BE2C (cell line): ENCODE measurements at regions not wholly inside any gene's neighbourhood (a gene's known extent, or its start where the extent isn't known, plus 50 kb on each side); places are given as distances from the start of the nearest gene placed in this dataset.
"Not testable (repeated sequence)": the region's sequence is repeated elsewhere in the genome, so short reads cannot be mapped to it uniquely, and the experiment has no call there.

ENCODE experiments used
- DNase-seq: peaks from one replicate; pipeline ENCODE4 v3.0.0-alpha.2; 2020
- H3K27me3 ChIP-seq: fragments of 250-450 bp; sonication (Bioruptor Pico); 2 replicates; pipeline ENCODE4 v1.5.1; 2020; ENCODE audit warnings: mild to moderate bottlenecking
- H3K36me3 ChIP-seq: fragments of 250-450 bp; sonication (Bioruptor Pico); 2 replicates; pipeline ENCODE4 v1.5.1; 2020; ENCODE audit warnings: mild to moderate bottlenecking
- H3K4me1 ChIP-seq: fragments of 250-450 bp; sonication (Bioruptor Pico); 2 replicates; pipeline ENCODE4 v1.5.1; 2020
- H3K4me3 ChIP-seq: 2 replicates; pipeline ENCODE4 v1.5.1; 2011; ENCODE audit warnings: low read depth, low read length
- H3K9me3 ChIP-seq: fragments of 250-450 bp; sonication (Bioruptor Pico); 2 replicates; pipeline ENCODE4 v1.5.1; 2020
- TF ChIP-seq, protein P1 (sequence below): IDR thresholded peaks from 2 replicates; pipeline ENCODE4 v1.5.1; 2012; ENCODE audit warnings: mild to moderate bottlenecking, low read depth, low read length

DNA sequence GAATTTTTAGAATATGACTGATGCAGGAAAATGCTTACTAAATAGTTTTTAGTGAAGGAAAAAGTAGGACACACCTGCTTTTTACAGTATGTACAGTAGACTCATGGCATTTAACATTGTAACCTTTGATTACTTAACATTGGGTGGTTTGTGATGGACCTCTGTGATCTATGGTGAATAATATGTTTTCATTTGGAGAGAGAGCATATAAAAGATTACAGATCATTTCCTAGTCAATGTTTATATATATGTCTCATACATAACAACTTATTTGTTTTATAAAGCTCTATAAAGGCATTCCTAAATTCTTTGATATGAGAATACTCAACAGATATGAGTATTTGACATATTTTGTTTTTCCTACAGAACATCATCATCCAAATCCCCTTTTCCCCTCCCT, 129.3 kb upstream of the PDE7B start:
- no peak overlapping the region for H3K4me3 ChIP-seq
- TF ChIP-seq, protein P1, sequence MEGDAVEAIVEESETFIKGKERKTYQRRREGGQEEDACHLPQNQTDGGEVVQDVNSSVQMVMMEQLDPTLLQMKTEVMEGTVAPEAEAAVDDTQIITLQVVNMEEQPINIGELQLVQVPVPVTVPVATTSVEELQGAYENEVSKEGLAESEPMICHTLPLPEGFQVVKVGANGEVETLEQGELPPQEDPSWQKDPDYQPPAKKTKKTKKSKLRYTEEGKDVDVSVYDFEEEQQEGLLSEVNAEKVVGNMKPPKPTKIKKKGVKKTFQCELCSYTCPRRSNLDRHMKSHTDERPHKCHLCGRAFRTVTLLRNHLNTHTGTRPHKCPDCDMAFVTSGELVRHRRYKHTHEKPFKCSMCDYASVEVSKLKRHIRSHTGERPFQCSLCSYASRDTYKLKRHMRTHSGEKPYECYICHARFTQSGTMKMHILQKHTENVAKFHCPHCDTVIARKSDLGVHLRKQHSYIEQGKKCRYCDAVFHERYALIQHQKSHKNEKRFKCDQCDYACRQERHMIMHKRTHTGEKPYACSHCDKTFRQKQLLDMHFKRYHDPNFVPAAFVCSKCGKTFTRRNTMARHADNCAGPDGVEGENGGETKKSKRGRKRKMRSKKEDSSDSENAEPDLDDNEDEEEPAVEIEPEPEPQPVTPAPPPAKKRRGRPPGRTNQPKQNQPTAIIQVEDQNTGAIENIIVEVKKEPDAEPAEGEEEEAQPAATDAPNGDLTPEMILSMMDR, result no peak

DNA sequence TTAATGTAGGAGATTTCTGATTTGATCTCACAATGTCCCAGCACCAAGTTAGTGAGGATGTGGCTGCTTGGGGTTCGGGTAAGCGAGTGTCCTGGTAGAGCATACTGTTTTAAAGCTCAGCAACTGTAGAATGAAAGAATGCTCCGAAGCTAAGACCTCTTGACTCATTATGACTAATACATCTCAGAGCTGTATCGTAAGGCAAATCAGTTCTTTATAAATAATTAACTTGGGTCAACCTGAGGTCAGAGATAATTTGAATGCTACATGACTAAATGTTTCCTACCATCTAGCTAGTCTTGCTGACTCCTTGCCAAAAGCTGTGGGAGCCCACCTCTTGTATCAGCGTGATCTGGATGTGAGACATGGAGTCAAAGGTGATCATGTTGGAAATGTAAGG, 128.8 kb upstream of the PDE7B start:
- Histone ChIP-seq H3K9me3 (no peaks in the 10 kb centered on the region), H3K4me3 (no peak overlapping the region), H3K27me3 (no peaks in the 10 kb centered on the region), H3K36me3 (no peaks in the 10 kb centered on the region), H3K4me1 (no peaks in the 10 kb centered on the region)
- TF ChIP-seq, protein P1, result no peak
- no peak for DNase-seq

More for the DNA sequence above, 129.3 kb upstream of the PDE7B start:
- Histone ChIP-seq H3K4me1 (no peaks in the 10 kb centered on the region), H3K36me3 (no peaks in the 10 kb centered on the region), H3K27me3 (no peaks in the 10 kb centered on the region), H3K9me3 (no peaks in the 10 kb centered on the region)
- DNase-seq, result no peak

DNA sequence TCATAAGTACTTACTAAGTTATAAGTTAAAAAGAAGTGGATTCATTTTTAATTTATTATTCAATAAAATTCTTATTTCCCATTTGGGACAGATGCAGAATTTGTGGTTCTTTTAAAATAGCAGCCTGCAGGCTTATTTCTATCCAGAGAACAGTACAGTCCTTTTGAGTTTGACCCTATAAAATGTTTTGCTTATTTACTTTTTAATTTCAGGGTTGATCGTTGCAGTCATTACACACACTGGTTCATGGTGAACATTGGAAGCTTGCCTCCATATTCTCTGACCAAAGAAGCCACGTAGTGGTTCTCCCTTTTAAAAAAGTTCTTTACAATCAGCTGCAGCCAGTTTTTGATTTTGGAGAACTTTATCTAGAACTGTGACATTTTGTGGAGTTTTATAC, 122.9 kb upstream of the PDE7B start:
- Histone ChIP-seq H3K27me3 (no peaks in the 10 kb centered on the region), H3K36me3 (no peaks in the 10 kb centered on the region), H3K4me1 (no peaks in the 10 kb centered on the region), H3K9me3 (no peaks in the 10 kb centered on the region), H3K4me3 (no peak overlapping the region)
- no peak for DNase-seq
- TF ChIP-seq, protein P1, result no peak

- DNase-seq, result no peak
- no peak overlapping the region for H3K4me3 ChIP-seq
- H3K4me1 ChIP-seq, result no peaks in the 10 kb centered on the region
- H3K27me3 ChIP-seq, result no peaks in the 10 kb centered on the region
- no peaks in the 10 kb centered on the region for H3K9me3 ChIP-seq
- no peaks in the 10 kb centered on the region for H3K36me3 ChIP-seq
- TF ChIP-seq, protein P1, result no peak
Measured at GRCh38 chr6:135731116-135731515, 120.4 kb upstream of the PDE7B start.

DNA sequence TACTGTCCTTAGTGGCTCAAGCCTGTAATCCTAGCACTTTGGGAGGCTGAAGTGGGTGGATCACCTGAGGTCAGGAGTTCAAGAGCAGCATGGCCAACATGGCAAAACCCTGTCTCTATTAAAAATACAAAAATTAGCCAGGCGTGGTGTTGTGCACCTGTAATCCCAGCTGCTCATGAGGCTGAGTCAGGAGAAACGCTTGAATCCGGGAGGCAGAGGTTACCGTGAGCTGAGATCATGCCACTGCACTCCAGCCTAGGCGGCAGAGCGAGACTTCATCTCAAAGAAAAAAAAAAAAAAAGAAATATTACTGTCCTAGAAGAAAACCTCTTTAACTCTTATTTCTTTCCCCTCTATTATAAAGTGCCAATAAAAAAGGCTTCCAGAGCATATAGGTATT, 115.2 kb upstream of the PDE7B start:
- H3K4me1 ChIP-seq, H3K36me3 ChIP-seq, H3K27me3 ChIP-seq, DNase-seq, H3K9me3 ChIP-seq, H3K4me3 ChIP-seq: not testable (repeated sequence)

GRCh38 chr6:135738636-135739035, 112.9 kb upstream of the PDE7B start:
- H3K27me3 ChIP-seq, result no peaks in the 10 kb centered on the region
- no peak for DNase-seq
- TF ChIP-seq, protein P1, result no peak
- H3K4me1 ChIP-seq, result no peaks in the 10 kb centered on the region; the same call in 1 of the 2 replicates
- H3K9me3 ChIP-seq, result no peaks in the 10 kb centered on the region
- no peaks in the 10 kb centered on the region for H3K36me3 ChIP-seq
- no peak overlapping the region for H3K4me3 ChIP-seq

- Histone ChIP-seq H3K36me3 (no peaks in the 10 kb centered on the region), H3K9me3 (no peaks in the 10 kb centered on the region), H3K4me1 (no peaks in the 10 kb centered on the region; the same call in 1 of the 2 replicates), H3K27me3 (no peaks in the 10 kb centered on the region), H3K4me3 (no peak overlapping the region)
- TF ChIP-seq, protein P1, result no peak
- no peak for DNase-seq
Measured at GRCh38 chr6:135739288-135739687, 112.2 kb upstream of the PDE7B start.
